ENCODE measurements at regions not wholly inside any gene's neighbourhood (a gene's known extent, or its start where the extent isn't known, plus 50 kb on each side); places are given as distances from the start of the nearest gene placed in this dataset.
"Not testable (repeated sequence)": the region's sequence is repeated elsewhere in the genome, so short reads cannot be mapped to it uniquely, and the experiment has no call there.

- TF ChIP-seq, protein P1, sequence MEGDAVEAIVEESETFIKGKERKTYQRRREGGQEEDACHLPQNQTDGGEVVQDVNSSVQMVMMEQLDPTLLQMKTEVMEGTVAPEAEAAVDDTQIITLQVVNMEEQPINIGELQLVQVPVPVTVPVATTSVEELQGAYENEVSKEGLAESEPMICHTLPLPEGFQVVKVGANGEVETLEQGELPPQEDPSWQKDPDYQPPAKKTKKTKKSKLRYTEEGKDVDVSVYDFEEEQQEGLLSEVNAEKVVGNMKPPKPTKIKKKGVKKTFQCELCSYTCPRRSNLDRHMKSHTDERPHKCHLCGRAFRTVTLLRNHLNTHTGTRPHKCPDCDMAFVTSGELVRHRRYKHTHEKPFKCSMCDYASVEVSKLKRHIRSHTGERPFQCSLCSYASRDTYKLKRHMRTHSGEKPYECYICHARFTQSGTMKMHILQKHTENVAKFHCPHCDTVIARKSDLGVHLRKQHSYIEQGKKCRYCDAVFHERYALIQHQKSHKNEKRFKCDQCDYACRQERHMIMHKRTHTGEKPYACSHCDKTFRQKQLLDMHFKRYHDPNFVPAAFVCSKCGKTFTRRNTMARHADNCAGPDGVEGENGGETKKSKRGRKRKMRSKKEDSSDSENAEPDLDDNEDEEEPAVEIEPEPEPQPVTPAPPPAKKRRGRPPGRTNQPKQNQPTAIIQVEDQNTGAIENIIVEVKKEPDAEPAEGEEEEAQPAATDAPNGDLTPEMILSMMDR (IDR thresholded peaks at IDR 0.05): no peak
- no peak for TF ChIP-seq ZFX (IDR thresholded peaks at IDR 0.05; ENCODE audit: borderline replicate concordance)
These were observed 1176.5 kb upstream of the TMEFF2 start for GRCh38 chr2:193371200-193371599.

DNA sequence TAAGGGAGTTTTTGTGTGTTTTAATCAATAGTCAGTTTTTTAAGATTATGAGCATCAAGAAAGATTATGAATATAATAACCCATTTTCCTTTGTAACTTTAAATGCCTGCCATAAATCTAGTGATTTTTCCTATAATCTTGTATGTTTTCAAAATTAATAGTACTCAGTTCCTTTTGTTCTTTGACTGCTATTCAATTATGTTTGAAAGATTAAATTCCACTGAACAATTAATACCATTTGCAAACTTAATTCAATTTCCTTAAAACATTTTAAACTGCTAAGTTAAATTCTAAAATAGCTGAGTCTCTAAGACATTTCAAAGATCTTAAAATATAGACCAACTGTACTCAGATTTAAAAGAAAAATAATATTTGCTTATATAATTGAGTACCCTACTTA lies 1173.9 kb upstream of the TMEFF2 start:
- TF ChIP-seq, protein P1 (IDR thresholded peaks at IDR 0.05): no peak
- H3K27ac ChIP-seq: no peak overlapping the region

More at GRCh38 chr2:193371200-193371599, 1176.5 kb upstream of the TMEFF2 start:
- no peak overlapping the region for H3K27ac ChIP-seq

GRCh38 chr2:193357508-193357907 lies 1162.8 kb upstream of the TMEFF2 start:
- no peak for TF ChIP-seq ZFX (IDR thresholded peaks at IDR 0.05; ENCODE audit: borderline replicate concordance)
- TF ChIP-seq, protein P1 (IDR thresholded peaks at IDR 0.05): no peak
- no peak overlapping the region for H3K27ac ChIP-seq

- not testable (repeated sequence) for H3K27ac ChIP-seq
These were observed 1158.0 kb upstream of the TMEFF2 start for GRCh38 chr2:193352665-193353242.

DNA sequence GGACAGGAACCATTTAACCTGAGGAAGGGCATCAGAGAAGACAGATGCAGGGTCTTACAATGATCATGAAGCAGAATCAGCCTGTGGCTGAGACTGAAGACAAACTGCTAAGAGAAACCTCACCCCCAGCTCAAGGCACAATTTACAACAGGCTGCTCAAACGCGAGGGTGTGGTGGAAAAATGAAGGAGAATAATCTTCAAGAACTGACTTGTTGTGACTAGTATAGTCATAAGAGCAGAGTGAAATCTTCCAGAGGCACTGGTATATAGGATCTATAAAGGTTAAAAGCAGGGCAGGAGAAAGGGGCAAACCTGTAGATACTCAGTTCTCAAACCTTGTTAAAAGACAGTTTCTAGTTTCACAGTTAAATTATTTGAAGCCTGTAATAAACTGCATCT lies 1155.8 kb upstream of the TMEFF2 start:
- H3K27ac ChIP-seq: no peak overlapping the region
- no peak for TF ChIP-seq ZFX (IDR thresholded peaks at IDR 0.05; ENCODE audit: borderline replicate concordance)
- TF ChIP-seq, protein P1 (IDR thresholded peaks at IDR 0.05): no peak

DNA sequence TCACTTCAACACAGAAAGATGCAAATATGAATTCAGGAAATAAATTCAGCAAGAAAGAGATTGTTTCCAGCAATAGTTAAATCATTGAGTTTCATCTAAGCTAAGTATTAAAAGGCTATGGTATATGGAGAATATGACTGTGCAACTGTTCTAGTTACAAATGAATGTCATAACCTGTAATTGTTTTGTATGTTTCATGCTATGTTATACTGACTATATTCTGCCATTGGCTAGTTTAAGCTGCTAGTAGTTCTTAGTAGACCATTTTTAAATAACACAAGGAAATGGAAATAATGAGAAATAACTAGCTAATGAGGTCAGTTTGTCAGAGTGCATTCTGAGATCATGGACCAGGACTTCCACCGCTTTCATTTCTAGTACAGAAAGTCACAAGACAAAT lies 1154.9 kb upstream of the TMEFF2 start:
- TF ChIP-seq, protein P1 (IDR thresholded peaks at IDR 0.05): no peak
- TF ChIP-seq ZFX (IDR thresholded peaks at IDR 0.05; ENCODE audit: borderline replicate concordance): no peak

DNA sequence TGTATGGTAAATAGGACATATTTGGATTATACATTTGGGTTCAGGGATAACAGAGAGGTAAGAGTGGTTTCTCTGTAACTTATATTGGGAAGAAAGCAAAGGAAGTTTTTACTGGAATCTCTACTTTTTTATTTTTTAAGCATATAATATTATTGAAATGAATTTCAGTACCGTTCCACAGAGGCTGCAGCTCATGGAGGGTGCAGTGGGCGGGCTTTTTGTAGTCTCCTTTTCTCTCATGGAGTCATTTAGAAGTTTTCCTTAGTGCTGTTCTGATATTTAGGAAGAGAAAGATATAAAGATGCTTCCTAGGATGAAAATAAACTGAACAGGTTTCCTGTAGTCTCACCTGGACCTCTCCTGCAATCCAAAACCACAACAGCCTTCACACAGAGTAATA lies 1153.3 kb upstream of the TMEFF2 start:
- no peak overlapping the region for H3K27ac ChIP-seq
- TF ChIP-seq ZFX (IDR thresholded peaks at IDR 0.05; ENCODE audit: borderline replicate concordance): no peak
- TF ChIP-seq, protein P1 (IDR thresholded peaks at IDR 0.05): no peak

More for the DNA sequence above, 1154.9 kb upstream of the TMEFF2 start:
- no peak overlapping the region for H3K27ac ChIP-seq

GRCh38 chr2:193336781-193337180 lies 1142.0 kb upstream of the TMEFF2 start:
- no peak overlapping the region for H3K27ac ChIP-seq
- TF ChIP-seq, protein P1 (IDR thresholded peaks at IDR 0.05): no peak
- TF ChIP-seq ZFX (IDR thresholded peaks at IDR 0.05; ENCODE audit: borderline replicate concordance): no peak

Measured in 22Rv1 (cell line).